ENCODE measurements at regions not wholly inside any gene's neighbourhood (a gene's known extent, or its start where the extent isn't known, plus 50 kb on each side); places are given as distances from the start of the nearest gene placed in this dataset.

DNA sequence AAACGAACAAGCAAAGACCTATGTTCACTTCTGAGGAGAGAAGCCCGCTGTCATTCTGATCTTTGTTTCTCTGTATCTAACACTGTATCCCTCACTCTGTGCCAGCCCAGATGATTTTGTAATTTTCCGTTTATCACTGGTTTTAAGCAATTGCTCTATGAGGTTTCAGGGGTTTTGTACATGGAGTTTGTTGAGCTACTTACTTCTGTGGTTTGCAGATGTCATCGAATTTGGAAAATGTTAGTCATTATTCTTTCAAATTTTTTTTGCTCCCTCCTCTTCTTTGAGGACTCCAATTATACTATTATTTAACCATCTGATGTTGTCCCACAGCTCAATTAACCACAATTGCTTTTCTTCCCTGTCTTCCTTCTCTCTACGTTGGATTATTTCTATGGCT, 650.9 kb upstream of the IGFBP3 start:
- ChIA-PET POLR2A (no interaction called here), CTCF (no interaction called here), RAD21 (ENCODE audit: low non-redundant PET in 1 of 2, low total read pairs in 2 of 2, uncharacterized antibody in 2 of 2, unreplicated experiment in 2 of 2) (no interaction called here)
- Histone ChIP-seq H2AFZ (ENCODE audit: low read depth, low read length, poor library complexity, severe bottlenecking) (no peak overlapping the region), H3K4me1 (ENCODE audit: control insufficient read depth in 1 of 2, insufficient read depth in 2 of 2, low read length in 2 of 2) (peaks cover 17 to 43% of the 10 kb centered on the region in 2 experiments), H3K4me3 (replicated peaks in 1 of 2; ENCODE audit: low read depth in 1 of 2, low read length in 2 of 2) (no peak overlapping the region), H3K79me2 (ENCODE audit: insufficient read depth, low read length) (no peaks in the 10 kb centered on the region), H3K27me3 (ENCODE audit: insufficient read depth, low read length) (no peaks in the 10 kb centered on the region), H3K27ac (ENCODE audit: low read depth, low read length) (no peak overlapping the region), H3K9ac (ENCODE audit: low read length) (no peak overlapping the region), H3K9me2 (ENCODE audit: insufficient read depth) (no peaks in the 10 kb centered on the region), H3K4me2 (ENCODE audit: low read length) (peak overlapping the region; percentile 48), H4K20me1 (ENCODE audit: insufficient read depth) (no peaks in the 10 kb centered on the region), H3K36me3 (ENCODE audit: control insufficient read depth in 1 of 2, insufficient read depth in 2 of 2, low read length in 2 of 2) (no peaks in the 10 kb centered on the region), H3K9me3 (ENCODE audit: control insufficient read depth in 1 of 2, insufficient read depth in 1 of 2, low read depth in 1 of 2, low read length in 2 of 2) (no peaks in the 10 kb centered on the region)
- ATAC-seq (no peak), DNase-seq (ENCODE audit: low read depth, low spot score) (no peak)
- TF ChIP-seq JUND (IDR thresholded peaks at IDR 0.05) (no peak), SIN3A (IDR thresholded peaks at IDR 0.05; ENCODE audit: low read depth) (no peak), EGR1 (IDR thresholded peaks at IDR 0.05; ENCODE audit: low read depth) (no peak), ZFX (IDR thresholded peaks at IDR 0.05) (no peak), ELF1 (IDR thresholded peaks at IDR 0.05; ENCODE audit: borderline replicate concordance, low read depth) (no peak), POLR2A (IDR thresholded peaks at IDR 0.05; ENCODE audit: borderline replicate concordance, extremely low read depth, insufficient read depth, insufficient read length) (no peak), EZH2phosphoT487 (IDR thresholded peaks at IDR 0.05; ENCODE audit: borderline replicate concordance) (no peak), ZNF274 (IDR thresholded peaks at IDR 0.05; ENCODE audit: low read depth, low read length) (no peak), TCF7L2 (IDR thresholded peaks at IDR 0.05; ENCODE audit: borderline replicate concordance, extremely low read depth, insufficient read depth, insufficient read length) (no peak), SRF (IDR thresholded peaks at IDR 0.05; ENCODE audit: low read depth) (no peak), EZH2 (IDR thresholded peaks at IDR 0.05) (no peak), YY1 (IDR thresholded peaks at IDR 0.05; ENCODE audit: extremely low read depth, insufficient replicate concordance, low read depth, low read length) (no peak), CBX3 (IDR thresholded peaks at IDR 0.05; ENCODE audit: low read depth) (no peak), RAD21 (IDR thresholded peaks at IDR 0.05; ENCODE audit: low read depth) (no peak), FOSL1 (IDR thresholded peaks at IDR 0.05; ENCODE audit: low read depth) (no peak)
- TF ChIP-seq, protein P1, sequence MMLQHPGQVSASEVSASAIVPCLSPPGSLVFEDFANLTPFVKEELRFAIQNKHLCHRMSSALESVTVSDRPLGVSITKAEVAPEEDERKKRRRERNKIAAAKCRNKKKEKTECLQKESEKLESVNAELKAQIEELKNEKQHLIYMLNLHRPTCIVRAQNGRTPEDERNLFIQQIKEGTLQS (IDR thresholded peaks at IDR 0.05), result no peak
- TF ChIP-seq, protein P2, sequence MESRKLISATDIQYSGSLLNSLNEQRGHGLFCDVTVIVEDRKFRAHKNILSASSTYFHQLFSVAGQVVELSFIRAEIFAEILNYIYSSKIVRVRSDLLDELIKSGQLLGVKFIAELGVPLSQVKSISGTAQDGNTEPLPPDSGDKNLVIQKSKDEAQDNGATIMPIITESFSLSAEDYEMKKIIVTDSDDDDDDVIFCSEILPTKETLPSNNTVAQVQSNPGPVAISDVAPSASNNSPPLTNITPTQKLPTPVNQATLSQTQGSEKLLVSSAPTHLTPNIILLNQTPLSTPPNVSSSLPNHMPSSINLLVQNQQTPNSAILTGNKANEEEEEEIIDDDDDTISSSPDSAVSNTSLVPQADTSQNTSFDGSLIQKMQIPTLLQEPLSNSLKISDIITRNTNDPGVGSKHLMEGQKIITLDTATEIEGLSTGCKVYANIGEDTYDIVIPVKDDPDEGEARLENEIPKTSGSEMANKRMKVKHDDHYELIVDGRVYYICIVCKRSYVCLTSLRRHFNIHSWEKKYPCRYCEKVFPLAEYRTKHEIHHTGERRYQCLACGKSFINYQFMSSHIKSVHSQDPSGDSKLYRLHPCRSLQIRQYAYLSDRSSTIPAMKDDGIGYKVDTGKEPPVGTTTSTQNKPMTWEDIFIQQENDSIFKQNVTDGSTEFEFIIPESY (IDR thresholded peaks at IDR 0.05; ENCODE audit: extremely low read depth, insufficient replicate concordance, low read length), result no peak
- TF ChIP-seq, protein P3, sequence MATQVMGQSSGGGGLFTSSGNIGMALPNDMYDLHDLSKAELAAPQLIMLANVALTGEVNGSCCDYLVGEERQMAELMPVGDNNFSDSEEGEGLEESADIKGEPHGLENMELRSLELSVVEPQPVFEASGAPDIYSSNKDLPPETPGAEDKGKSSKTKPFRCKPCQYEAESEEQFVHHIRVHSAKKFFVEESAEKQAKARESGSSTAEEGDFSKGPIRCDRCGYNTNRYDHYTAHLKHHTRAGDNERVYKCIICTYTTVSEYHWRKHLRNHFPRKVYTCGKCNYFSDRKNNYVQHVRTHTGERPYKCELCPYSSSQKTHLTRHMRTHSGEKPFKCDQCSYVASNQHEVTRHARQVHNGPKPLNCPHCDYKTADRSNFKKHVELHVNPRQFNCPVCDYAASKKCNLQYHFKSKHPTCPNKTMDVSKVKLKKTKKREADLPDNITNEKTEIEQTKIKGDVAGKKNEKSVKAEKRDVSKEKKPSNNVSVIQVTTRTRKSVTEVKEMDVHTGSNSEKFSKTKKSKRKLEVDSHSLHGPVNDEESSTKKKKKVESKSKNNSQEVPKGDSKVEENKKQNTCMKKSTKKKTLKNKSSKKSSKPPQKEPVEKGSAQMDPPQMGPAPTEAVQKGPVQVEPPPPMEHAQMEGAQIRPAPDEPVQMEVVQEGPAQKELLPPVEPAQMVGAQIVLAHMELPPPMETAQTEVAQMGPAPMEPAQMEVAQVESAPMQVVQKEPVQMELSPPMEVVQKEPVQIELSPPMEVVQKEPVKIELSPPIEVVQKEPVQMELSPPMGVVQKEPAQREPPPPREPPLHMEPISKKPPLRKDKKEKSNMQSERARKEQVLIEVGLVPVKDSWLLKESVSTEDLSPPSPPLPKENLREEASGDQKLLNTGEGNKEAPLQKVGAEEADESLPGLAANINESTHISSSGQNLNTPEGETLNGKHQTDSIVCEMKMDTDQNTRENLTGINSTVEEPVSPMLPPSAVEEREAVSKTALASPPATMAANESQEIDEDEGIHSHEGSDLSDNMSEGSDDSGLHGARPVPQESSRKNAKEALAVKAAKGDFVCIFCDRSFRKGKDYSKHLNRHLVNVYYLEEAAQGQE (IDR thresholded peaks at IDR 0.05; ENCODE audit: low read depth), result no peak
- TF ChIP-seq, protein P4, sequence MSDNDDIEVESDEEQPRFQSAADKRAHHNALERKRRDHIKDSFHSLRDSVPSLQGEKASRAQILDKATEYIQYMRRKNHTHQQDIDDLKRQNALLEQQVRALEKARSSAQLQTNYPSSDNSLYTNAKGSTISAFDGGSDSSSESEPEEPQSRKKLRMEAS (IDR thresholded peaks at IDR 0.05), result no peak
- TF ChIP-seq, protein P5, sequence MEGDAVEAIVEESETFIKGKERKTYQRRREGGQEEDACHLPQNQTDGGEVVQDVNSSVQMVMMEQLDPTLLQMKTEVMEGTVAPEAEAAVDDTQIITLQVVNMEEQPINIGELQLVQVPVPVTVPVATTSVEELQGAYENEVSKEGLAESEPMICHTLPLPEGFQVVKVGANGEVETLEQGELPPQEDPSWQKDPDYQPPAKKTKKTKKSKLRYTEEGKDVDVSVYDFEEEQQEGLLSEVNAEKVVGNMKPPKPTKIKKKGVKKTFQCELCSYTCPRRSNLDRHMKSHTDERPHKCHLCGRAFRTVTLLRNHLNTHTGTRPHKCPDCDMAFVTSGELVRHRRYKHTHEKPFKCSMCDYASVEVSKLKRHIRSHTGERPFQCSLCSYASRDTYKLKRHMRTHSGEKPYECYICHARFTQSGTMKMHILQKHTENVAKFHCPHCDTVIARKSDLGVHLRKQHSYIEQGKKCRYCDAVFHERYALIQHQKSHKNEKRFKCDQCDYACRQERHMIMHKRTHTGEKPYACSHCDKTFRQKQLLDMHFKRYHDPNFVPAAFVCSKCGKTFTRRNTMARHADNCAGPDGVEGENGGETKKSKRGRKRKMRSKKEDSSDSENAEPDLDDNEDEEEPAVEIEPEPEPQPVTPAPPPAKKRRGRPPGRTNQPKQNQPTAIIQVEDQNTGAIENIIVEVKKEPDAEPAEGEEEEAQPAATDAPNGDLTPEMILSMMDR (IDR thresholded peaks at IDR 0.05 in 2 of 3, conservative IDR thresholded peaks at IDR 0.05 in 1 of 3; ENCODE audit: borderline replicate concordance in 1 of 3, insufficient read depth in 1 of 3, low read depth in 2 of 3, low read length in 2 of 3), result no peak
- intact Hi-C loops (cut with micrococcal nuclease), result no loop called here
- no TSS peak for BruUV-seq (replicated peaks)
